Mesenchymal stem cell (in vitro differentiated cells and primary cell): ENCODE measurements at regions not wholly inside any gene's neighbourhood (a gene's known extent, or its start where the extent isn't known, plus 50 kb on each side); places are given as distances from the start of the nearest gene placed in this dataset.

Experiments used
- DNase-seq: peaks from one replicate; pipeline ENCODE4 v3.0.0-alpha.2; 2013
- H2AFZ ChIP-seq: one replicate; pipeline ENCODE4 v1.6.1; 2013; ENCODE audit warnings: low read depth, mild to moderate bottlenecking, control low read depth, inconsistent platforms, low read length, moderate library complexity
- H2AK5ac ChIP-seq: 2 replicates; pipeline ENCODE4 v1.6.1; 2013; ENCODE audit warnings: low read length, moderate library complexity, mild to moderate bottlenecking, inconsistent platforms; ENCODE audit not compliant: severe bottlenecking
- H2BK120ac ChIP-seq: one replicate; pipeline ENCODE4 v1.6.1; 2013; ENCODE audit warnings: low read depth, mild to moderate bottlenecking, inconsistent platforms, low read length, moderate library complexity
- H2BK12ac ChIP-seq, 2 experiments: one replicate each; pipeline ENCODE4 v1.6.1; 2013; ENCODE audit warnings: inconsistent platforms in 2 of 2, low read length in 2 of 2, mild to moderate bottlenecking in 2 of 2, moderate library complexity in 2 of 2, control low read depth in 1 of 2
- H2BK15ac ChIP-seq: one replicate; pipeline ENCODE4 v1.6.1; 2013; ENCODE audit warnings: mild to moderate bottlenecking, low read depth, inconsistent platforms; ENCODE audit not compliant: poor library complexity, severe bottlenecking
- H2BK5ac ChIP-seq: 2 replicates; pipeline ENCODE4 v1.6.1; 2013; ENCODE audit warnings: low read depth, mild to moderate bottlenecking, low read length, control low read depth, inconsistent platforms; ENCODE audit not compliant: poor library complexity, severe bottlenecking
- H3K14ac ChIP-seq, 2 experiments: one replicate each; pipeline ENCODE4 v1.6.1; 2013; ENCODE audit warnings: inconsistent platforms in 2 of 2, low read length in 2 of 2, control low read depth in 1 of 2, mild to moderate bottlenecking in 1 of 2, moderate library complexity in 1 of 2
- H3K18ac ChIP-seq, 2 experiments: one replicate each; pipeline ENCODE4 v1.6.1; 2013; ENCODE audit warnings: inconsistent platforms in 2 of 2, low read length in 2 of 2, control low read depth in 1 of 2, low read depth in 1 of 2, mild to moderate bottlenecking in 1 of 2
- H3K23ac ChIP-seq, 2 experiments: one replicate each; pipeline ENCODE4 v1.6.1; 2013; ENCODE audit warnings: inconsistent platforms in 2 of 2, low read length in 2 of 2, mild to moderate bottlenecking in 2 of 2, moderate library complexity in 2 of 2, control low read depth in 1 of 2
- H3K27ac ChIP-seq: 2 replicates; pipeline ENCODE4 v1.5.1; 2013; ENCODE audit warnings: mild to moderate bottlenecking, moderate library complexity, low read length, control low read depth, inconsistent platforms; ENCODE audit not compliant: poor library complexity, severe bottlenecking
- H3K27me3 ChIP-seq, 2 experiments: 2 replicates each; pipeline versions ENCODE4 v1.6.1 to v1.7.0; 2013; ENCODE audit warnings: low read length in 2 of 2, mild to moderate bottlenecking in 2 of 2, moderate library complexity in 2 of 2, control low read depth in 1 of 2, inconsistent platforms in 1 of 2; ENCODE audit not compliant: control insufficient read depth in 1 of 2, insufficient read depth in 1 of 2
- H3K36me3 ChIP-seq, 2 experiments: 2 replicates each; pipeline versions ENCODE4 v1.6.1 to v1.7.0; 2013; ENCODE audit warnings: low read length in 2 of 2, control low read depth in 1 of 2, inconsistent platforms in 1 of 2, low read depth in 1 of 2, mild to moderate bottlenecking in 1 of 2; ENCODE audit not compliant: insufficient read depth in 2 of 2, control insufficient read depth in 1 of 2
- H3K4ac ChIP-seq, 2 experiments: one replicate each; pipeline ENCODE4 v1.6.1; 2013; ENCODE audit warnings: inconsistent platforms in 2 of 2, low read length in 2 of 2, mild to moderate bottlenecking in 2 of 2, moderate library complexity in 2 of 2, control low read depth in 1 of 2, low read depth in 1 of 2
- H3K4me1 ChIP-seq: 2 replicates; pipeline ENCODE4 v1.6.1; 2013; ENCODE audit warnings: low read depth, low read length, control low read depth; ENCODE audit not compliant: control insufficient read depth, insufficient read depth
- H3K4me2 ChIP-seq: 2 replicates; pipeline ENCODE4 v1.6.1; 2013; ENCODE audit warnings: low read length, mild to moderate bottlenecking, inconsistent platforms; ENCODE audit not compliant: poor library complexity, severe bottlenecking
- H3K4me3 ChIP-seq, 2 experiments: 2 replicates each; pipeline versions ENCODE4 v1.5.1 to v1.7.0; 2013; ENCODE audit warnings: low read length in 2 of 2, mild to moderate bottlenecking in 2 of 2, control low read depth in 1 of 2, low read depth in 1 of 2; ENCODE audit not compliant: insufficient read depth in 1 of 2
- H3K79me1 ChIP-seq: replicated peaks from 2 replicates; pipeline ENCODE4 v1.6.1; 2013; ENCODE audit warnings: mild to moderate bottlenecking, control low read depth, low read length, inconsistent platforms; ENCODE audit not compliant: poor library complexity, severe bottlenecking
- H3K9ac ChIP-seq: 2 replicates; pipeline ENCODE4 v1.7.0; 2013; ENCODE audit warnings: mild to moderate bottlenecking, low read length, moderate library complexity
- H3K9me3 ChIP-seq: 2 replicates; pipeline ENCODE4 v1.7.0; 2013; ENCODE audit warnings: mild to moderate bottlenecking, low read length; ENCODE audit not compliant: control insufficient read depth
- H4K8ac ChIP-seq: one replicate; pipeline ENCODE4 v1.6.1; 2013; ENCODE audit warnings: inconsistent platforms, mild to moderate bottlenecking, low read length, moderate library complexity
- H4K91ac ChIP-seq: one replicate; pipeline ENCODE4 v1.6.1; 2013; ENCODE audit warnings: mild to moderate bottlenecking, low read length, inconsistent platforms
- WGBS: methylation state at CpG from one replicate; pipeline ENCODE4 v1.1.7; 2013; ENCODE audit warnings: mixed read lengths; 5-methylcytosine and 5-hydroxymethylcytosine counted together

- H3K9me3 ChIP-seq: no peaks in the 10 kb centered on the region
- no peak overlapping the region for H3K4me3 ChIP-seq
- H3K4me2 ChIP-seq: no peak overlapping the region
- no peak overlapping the region for H2AK5ac ChIP-seq
- no CpG with 5 or more reads among the region's 5 CpGs for WGBS
- no peak overlapping the region for H3K23ac ChIP-seq
- H3K36me3 ChIP-seq: no peaks in the 10 kb centered on the region
- no peak overlapping the region for H4K8ac ChIP-seq
- H3K4ac ChIP-seq: no peak overlapping the region
- no peak overlapping the region for H3K14ac ChIP-seq
- no peaks in the 10 kb centered on the region for H3K27me3 ChIP-seq
- H3K9ac ChIP-seq: peak overlapping the region; percentile 30
- no peaks in the 10 kb centered on the region for H3K79me1 ChIP-seq
- H3K18ac ChIP-seq: no peak overlapping the region
- no peak overlapping the region for H2BK5ac ChIP-seq
- H2BK15ac ChIP-seq: no peak overlapping the region
- no peak for DNase-seq
- H2AFZ ChIP-seq: no peak overlapping the region
- no peak overlapping the region for H4K91ac ChIP-seq
- no peak overlapping the region for H2BK120ac ChIP-seq
- no peak overlapping the region for H2BK12ac ChIP-seq
- H3K27ac ChIP-seq: no peak overlapping the region
- H3K4me1 ChIP-seq: no peaks in the 10 kb centered on the region
Measured at GRCh38 chr3:177307826-177308225, 110.5 kb upstream of the TBL1XR1 start.

- Histone ChIP-seq H3K18ac (no peak overlapping the region), H3K4me2 (no peak overlapping the region), H4K8ac (no peak overlapping the region), H2AFZ (no peak overlapping the region), H3K9me3 (no peaks in the 10 kb centered on the region), H2BK120ac (no peak overlapping the region), H3K23ac (no peak overlapping the region), H3K14ac (no peak overlapping the region), H2BK15ac (no peak overlapping the region), H3K27me3 (no peaks in the 10 kb centered on the region), H3K4ac (no peak overlapping the region), H2BK12ac (no peak overlapping the region), H2AK5ac (no peak overlapping the region), H3K9ac (peak overlapping the region; percentile 30), H3K79me1 (no peaks in the 10 kb centered on the region), H3K4me3 (no peak overlapping the region), H3K36me3 (no peaks in the 10 kb centered on the region), H3K4me1 (no peaks in the 10 kb centered on the region), H2BK5ac (no peak overlapping the region), H3K27ac (no peak overlapping the region), H4K91ac (no peak overlapping the region)
- DNase-seq: no peak
- 93% methylated on average over 5 of the region's 5 CpGs for WGBS
Measured at GRCh38 chr3:177308286-177308685, 111.0 kb upstream of the TBL1XR1 start.

- no peak overlapping the region for H3K4ac ChIP-seq
- H3K4me3 ChIP-seq: no peak overlapping the region
- DNase-seq: no peak
- 100% methylated on average over 3 of the region's 3 CpGs for WGBS
- no peak overlapping the region for H2BK120ac ChIP-seq
- H3K18ac ChIP-seq: no peak overlapping the region
- H3K14ac ChIP-seq: no peak overlapping the region
- no peaks in the 10 kb centered on the region for H3K4me1 ChIP-seq
- H2AFZ ChIP-seq: no peak overlapping the region
- H4K91ac ChIP-seq: no peak overlapping the region
- H4K8ac ChIP-seq: no peak overlapping the region
- H3K9me3 ChIP-seq: no peaks in the 10 kb centered on the region
- H3K9ac ChIP-seq: no peak overlapping the region
- H3K79me1 ChIP-seq: no peaks in the 10 kb centered on the region
- no peaks in the 10 kb centered on the region for H3K36me3 ChIP-seq
- H3K27ac ChIP-seq: no peak overlapping the region
- no peak overlapping the region for H3K23ac ChIP-seq
- no peak overlapping the region for H2BK12ac ChIP-seq
- H2AK5ac ChIP-seq: no peak overlapping the region
- no peak overlapping the region for H2BK5ac ChIP-seq
- H2BK15ac ChIP-seq: no peak overlapping the region
- H3K27me3 ChIP-seq: no peaks in the 10 kb centered on the region
- no peak overlapping the region for H3K4me2 ChIP-seq
Measured at GRCh38 chr3:177308911-177309310, 111.6 kb upstream of the TBL1XR1 start.

- H3K36me3 ChIP-seq: no peaks in the 10 kb centered on the region
- no peak overlapping the region for H3K4me3 ChIP-seq
- H2BK12ac ChIP-seq: no peak overlapping the region
- no peaks in the 10 kb centered on the region for H3K9me3 ChIP-seq
- no peak overlapping the region for H3K14ac ChIP-seq
- no peak overlapping the region for H4K8ac ChIP-seq
- H3K27me3 ChIP-seq: no peaks in the 10 kb centered on the region
- H3K4me2 ChIP-seq: no peak overlapping the region
- no peak overlapping the region for H2BK5ac ChIP-seq
- H3K79me1 ChIP-seq: no peaks in the 10 kb centered on the region
- no peak overlapping the region for H2AFZ ChIP-seq
- H3K18ac ChIP-seq: no peak overlapping the region
- no peak overlapping the region for H3K4ac ChIP-seq
- no peak overlapping the region for H4K91ac ChIP-seq
- H3K9ac ChIP-seq: no peak overlapping the region
- no peak overlapping the region for H3K27ac ChIP-seq
- no peak overlapping the region for H3K23ac ChIP-seq
- H3K4me1 ChIP-seq: no peaks in the 10 kb centered on the region
- 98% methylated on average over 5 of the region's 5 CpGs for WGBS
- no peak overlapping the region for H2BK15ac ChIP-seq
- no peak overlapping the region for H2AK5ac ChIP-seq
- H2BK120ac ChIP-seq: no peak overlapping the region
- DNase-seq: no peak
Measured at GRCh38 chr3:177312491-177312890, 115.2 kb upstream of the TBL1XR1 start.
